SH-SY5Y (cell line): ENCODE measurements at regions not wholly inside any gene's neighbourhood (a gene's known extent, or its start where the extent isn't known, plus 50 kb on each side); places are given as distances from the start of the nearest gene placed in this dataset.

Experiments
- GATA2 ChIP-seq: IDR thresholded peaks from 2 replicates; pipeline ENCODE4 v1.6.1; 2011; ENCODE audit warnings: mild to moderate bottlenecking, low read depth, low read length
- GATA3 ChIP-seq: IDR thresholded peaks from 2 replicates; pipeline ENCODE4 v1.6.1; 2011; ENCODE audit warnings: low read depth, mild to moderate bottlenecking, low read length, moderate library complexity

DNA sequence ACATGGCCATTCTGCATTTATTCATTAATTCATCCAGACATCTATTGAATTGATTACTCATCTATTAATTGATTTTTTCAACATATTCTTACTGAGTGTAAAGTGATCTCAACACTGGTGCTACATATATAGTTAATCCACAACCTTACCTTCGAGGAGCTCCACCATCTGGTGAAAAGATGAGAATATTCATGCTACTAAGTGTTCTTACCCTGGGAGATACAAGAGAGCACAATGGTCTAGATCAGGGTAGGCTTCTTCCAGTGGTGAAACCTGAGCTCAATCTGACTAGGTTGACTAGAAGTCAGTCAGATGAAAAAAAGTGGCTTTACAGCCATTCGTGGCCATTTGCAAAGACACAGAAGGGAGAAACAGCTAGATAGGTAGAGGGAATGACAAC, 507.4 kb downstream of the ANKRD7 start:
- no peak for TF ChIP-seq GATA2
- TF ChIP-seq GATA3: no peak
